Mammary epithelial cell (primary cell): ENCODE measurements at regions not wholly inside any gene's neighbourhood (a gene's known extent, or its start where the extent isn't known, plus 50 kb on each side); places are given as distances from the start of the nearest gene placed in this dataset.

Experiments used
- EZH2 ChIP-seq: IDR thresholded peaks from 2 replicates; pipeline ENCODE4 v1.6.1; 2012; ENCODE audit warnings: low read length, inconsistent platforms, borderline replicate concordance
- TF ChIP-seq, protein P1 (sequence below), 2 donors: IDR thresholded peaks in 1 of 2; conservative IDR thresholded peaks in 1 of 2; 2 replicates each; pipeline ENCODE4 v1.5.1; 2011 to 2012; ENCODE audit warnings: inconsistent platforms in 2 of 2, low read length in 2 of 2, mild to moderate bottlenecking in 2 of 2, control low read depth in 1 of 2, low read depth in 1 of 2; ENCODE audit not compliant: insufficient read depth in 1 of 2; ENCODE audit errors: extremely low read depth in 1 of 2

DNA sequence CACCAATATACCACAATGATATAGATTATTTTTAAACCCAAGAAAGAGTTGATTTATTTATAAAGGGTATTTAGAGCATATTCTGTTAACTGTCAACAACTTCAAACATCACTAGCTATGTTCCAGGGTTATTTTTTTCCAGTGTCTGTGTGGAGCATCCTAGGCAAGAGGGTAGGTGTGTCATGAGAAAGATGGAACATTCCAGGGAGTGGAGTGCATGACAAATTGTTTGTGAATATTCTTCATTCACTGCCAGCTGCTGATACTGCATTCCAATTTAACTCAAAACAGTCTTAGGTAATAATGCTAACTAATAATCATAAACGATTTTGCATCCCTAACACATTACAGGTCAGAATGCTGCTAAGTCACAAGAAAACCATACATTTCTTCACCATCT lies 148.7 kb upstream of the RASGEF1B start:
- TF ChIP-seq, protein P1, sequence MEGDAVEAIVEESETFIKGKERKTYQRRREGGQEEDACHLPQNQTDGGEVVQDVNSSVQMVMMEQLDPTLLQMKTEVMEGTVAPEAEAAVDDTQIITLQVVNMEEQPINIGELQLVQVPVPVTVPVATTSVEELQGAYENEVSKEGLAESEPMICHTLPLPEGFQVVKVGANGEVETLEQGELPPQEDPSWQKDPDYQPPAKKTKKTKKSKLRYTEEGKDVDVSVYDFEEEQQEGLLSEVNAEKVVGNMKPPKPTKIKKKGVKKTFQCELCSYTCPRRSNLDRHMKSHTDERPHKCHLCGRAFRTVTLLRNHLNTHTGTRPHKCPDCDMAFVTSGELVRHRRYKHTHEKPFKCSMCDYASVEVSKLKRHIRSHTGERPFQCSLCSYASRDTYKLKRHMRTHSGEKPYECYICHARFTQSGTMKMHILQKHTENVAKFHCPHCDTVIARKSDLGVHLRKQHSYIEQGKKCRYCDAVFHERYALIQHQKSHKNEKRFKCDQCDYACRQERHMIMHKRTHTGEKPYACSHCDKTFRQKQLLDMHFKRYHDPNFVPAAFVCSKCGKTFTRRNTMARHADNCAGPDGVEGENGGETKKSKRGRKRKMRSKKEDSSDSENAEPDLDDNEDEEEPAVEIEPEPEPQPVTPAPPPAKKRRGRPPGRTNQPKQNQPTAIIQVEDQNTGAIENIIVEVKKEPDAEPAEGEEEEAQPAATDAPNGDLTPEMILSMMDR (conservative IDR thresholded peaks at IDR 0.05 in 1 of 2, IDR thresholded peaks at IDR 0.05 in 1 of 2; ENCODE audit: extremely low read depth in 1 of 2, insufficient read depth in 1 of 2, low read depth in 1 of 2, low read length in 2 of 2), result no peak
- no peak for TF ChIP-seq EZH2
